WI38 (cell line): ENCODE measurements at regions not wholly inside any gene's neighbourhood (a gene's known extent, or its start where the extent isn't known, plus 50 kb on each side); places are given as distances from the start of the nearest gene placed in this dataset.

Experiments
- H3K4me3 ChIP-seq: 2 replicates; pipeline ENCODE4 v1.5.1; 2011; ENCODE audit warnings: low read depth, mild to moderate bottlenecking, control low read depth, low read length
- CTCF ChIP-seq: IDR thresholded peaks from 2 replicates; pipeline ENCODE4 v1.5.1; 2012; ENCODE audit warnings: low read depth, mild to moderate bottlenecking, control low read depth, low read length

- no peak for TF ChIP-seq CTCF
- H3K4me3 ChIP-seq, result no peak overlapping the region
Observed at GRCh38 chr3:176824811-176825210, 372.5 kb downstream of the TBL1XR1 start.

GRCh38 chr3:176820764-176821163 is 376.5 kb downstream of the TBL1XR1 start:
- no peak for TF ChIP-seq CTCF

GRCh38 chr3:176816937-176817336 is 380.3 kb downstream of the TBL1XR1 start:
- TF ChIP-seq CTCF, result no peak

More at GRCh38 chr3:176820764-176821163, 376.5 kb downstream of the TBL1XR1 start:
- H3K4me3 ChIP-seq, result no peak overlapping the region

GRCh38 chr3:176814285-176814684 is 383.0 kb downstream of the TBL1XR1 start:
- no peak overlapping the region for H3K4me3 ChIP-seq
- peak; percentile 55 for TF ChIP-seq CTCF

More at GRCh38 chr3:176816937-176817336, 380.3 kb downstream of the TBL1XR1 start:
- H3K4me3 ChIP-seq, result no peak overlapping the region

GRCh38 chr3:176807938-176808337 is 389.3 kb downstream of the TBL1XR1 start:
- no peak for TF ChIP-seq CTCF
- H3K4me3 ChIP-seq, result no peak overlapping the region

- H3K4me3 ChIP-seq, result no peak overlapping the region
- TF ChIP-seq CTCF, result no peak
Observed at GRCh38 chr3:176799675-176800074, 397.6 kb downstream of the TBL1XR1 start.

GRCh38 chr3:176798680-176799079 is 398.6 kb downstream of the TBL1XR1 start:
- no peak overlapping the region for H3K4me3 ChIP-seq
- no peak for TF ChIP-seq CTCF
